ENCODE measurements at regions not wholly inside any gene's neighbourhood (a gene's known extent, or its start where the extent isn't known, plus 50 kb on each side); places are given as distances from the start of the nearest gene placed in this dataset.

DNA sequence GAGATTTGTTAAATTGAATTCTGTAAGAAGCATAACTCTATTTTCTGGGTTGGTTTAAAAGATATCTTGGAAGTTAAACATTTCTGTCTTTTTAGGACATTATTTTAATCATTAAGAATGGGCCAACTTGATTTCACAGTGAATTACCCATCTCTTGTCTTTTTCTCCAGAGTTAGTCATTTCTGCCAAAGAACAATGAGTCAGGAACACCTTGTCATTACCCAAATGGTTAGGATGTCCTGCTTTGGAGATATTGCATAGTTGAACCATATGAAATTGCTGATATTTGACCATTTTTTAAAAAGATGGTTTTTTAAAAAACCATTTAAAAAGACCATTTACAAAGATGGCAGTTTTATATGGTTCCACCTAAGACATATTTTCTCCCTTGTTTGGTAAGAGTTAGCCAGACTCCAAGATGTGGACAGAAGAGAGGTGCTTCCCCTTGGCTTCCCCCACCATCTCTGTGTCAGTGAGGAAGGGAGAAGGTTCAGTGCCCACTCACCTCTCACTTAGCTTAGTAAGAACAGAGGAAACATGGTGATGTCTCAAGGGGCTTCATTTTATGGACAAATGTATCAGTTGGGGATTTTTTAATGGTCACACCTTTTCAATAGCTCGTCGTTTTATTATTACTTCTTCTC lies 103.0 kb downstream of the PCSK1 start:
- TF ChIP-seq CTCF (IDR thresholded peaks at IDR 0.05) (no peak), POLR2AphosphoS5 (IDR thresholded peaks at IDR 0.05) (no peak), POLR2A (IDR thresholded peaks at IDR 0.05) (no peak)

Measured in sigmoid colon (tissue), 4 donors.